ENCODE measurements at regions not wholly inside any gene's neighbourhood (a gene's known extent, or its start where the extent isn't known, plus 50 kb on each side); places are given as distances from the start of the nearest gene placed in this dataset.

DNA sequence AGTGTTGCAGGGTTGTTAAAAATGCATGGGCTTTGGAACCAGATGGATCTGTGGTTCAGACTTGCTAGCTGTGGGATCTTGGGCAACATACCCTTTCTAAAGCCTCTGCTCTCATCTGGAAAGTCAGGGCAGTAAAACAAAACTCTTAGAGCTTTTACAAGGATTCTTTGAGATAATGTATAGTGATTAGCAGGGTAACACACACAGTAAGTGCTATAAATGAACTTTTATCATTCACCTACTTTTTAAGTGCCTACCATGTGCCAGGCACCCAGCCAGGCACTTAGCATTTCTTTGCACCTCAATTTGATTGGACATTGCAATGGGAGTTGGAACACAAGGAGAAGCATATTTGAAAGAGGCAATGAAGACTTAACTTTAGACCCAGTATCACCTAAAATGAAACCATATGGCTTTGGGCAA, 208.6 kb upstream of the PAPPA start:
- CTCF ChIA-PET: interaction anchor here (0.6 to 3.4 kb wide), 18 partner anchors 8 to 355 kb away, joined by 3 to 20 read pairs (median 4); partner anchors contain the start of gene PAPPA
- peaks cover 56% of the 10 kb centered on the region for H3K4me1 ChIP-seq

DNA sequence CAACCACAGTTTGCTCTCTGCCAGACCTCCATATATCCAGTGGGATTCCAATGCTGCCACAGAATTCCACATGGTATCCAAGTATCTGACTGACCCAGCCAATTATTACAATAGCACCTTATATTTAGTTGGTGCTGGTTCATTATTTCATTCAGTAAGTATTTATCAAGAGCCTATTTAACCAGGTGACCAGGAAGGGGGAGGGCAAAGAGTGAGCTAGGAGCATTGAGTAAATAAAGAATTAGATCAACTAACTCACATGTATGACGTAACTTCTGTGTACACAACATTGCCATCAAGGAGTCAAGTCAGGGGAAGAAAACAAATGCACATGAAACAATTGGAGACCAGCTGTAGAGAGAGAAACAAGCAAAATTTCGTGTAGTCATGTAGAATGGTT, 207.1 kb upstream of the PAPPA start:
- Histone ChIP-seq H3K27ac (peak overlapping the region; percentile 96 to 99), H3K4me1 (peaks cover 57% of the 10 kb centered on the region), H3K4me2 (peak overlapping the region; percentile 65), H3K9me3 (peaks cover 42% of the 10 kb centered on the region), H3K4me3 (no peak overlapping the region)
- CTCF ChIA-PET: interaction anchor here (1.2 to 2.4 kb wide), 2 partner anchors 203 to 207 kb away, joined by 3 to 13 read pairs; partner anchors contain the start of gene PAPPA
- no peak for ATAC-seq
- POLR2A ChIA-PET: interaction anchor here (7.0 kb wide), 1 partner anchor 209 kb away, joined by 361 read pairs; the partner anchor contains the start of gene PAPPA
- peak; percentile 43 to 95 for DNase-seq (ENCODE audit: low read depth in 1 of 2, low spot score in 1 of 2)
- 3% methylated on average over 2 of the region's 2 CpGs for WGBS (ENCODE audit: missing lambda C conversion rate)
- FAIRE-seq: no peak
- TF ChIP-seq JUN (IDR thresholded peaks at IDR 0.05) (peak; percentile 87 to 99; a peak in 4 of 5 replicates), MYC (IDR thresholded peaks at IDR 0.05; ENCODE audit: borderline replicate concordance, low read length) (no peak), HOXB5 (CRISPR knock-in tag; IDR thresholded peaks at IDR 0.05) (0 out of 2 replicates have a peak, but pooled peaks have one; percentile 67), EP300 (IDR thresholded peaks at IDR 0.05) (peak; percentile 93 to 95; a peak in 4 of 5 replicates), RAD21 (conservative IDR thresholded peaks at IDR 0.05 in 1 of 2, IDR thresholded peaks at IDR 0.05 in 1 of 2) (peak in 1 of 2 experiments; percentile 15; a peak in 3 of 5 replicates), BHLHE40 (IDR thresholded peaks at IDR 0.05; ENCODE audit: low read depth, low read length) (peak; percentile 30; the same call in 1 of the 2 replicates), CEBPB (IDR thresholded peaks at IDR 0.05) (peak; percentile 90 to 91), TP53 (CRISPR knock-in tag; IDR thresholded peaks at IDR 0.05) (no peak), HOXA7 (CRISPR knock-in tag; IDR thresholded peaks at IDR 0.05) (peak; percentile 69), RARB (CRISPR knock-in tag; IDR thresholded peaks at IDR 0.05) (peak; percentile 73; the same call in 1 of the 2 replicates), EHMT2 (IDR thresholded peaks at IDR 0.05; ENCODE audit: low read depth) (no peak), KDM1A (IDR thresholded peaks at IDR 0.05; ENCODE audit: low read depth) (no peak), EHF (CRISPR knock-in tag; IDR thresholded peaks at IDR 0.05) (peak; percentile 74), CBX2 (IDR thresholded peaks at IDR 0.05; ENCODE audit: borderline replicate concordance, low read depth) (no peak)
- TF ChIP-seq, protein P1, sequence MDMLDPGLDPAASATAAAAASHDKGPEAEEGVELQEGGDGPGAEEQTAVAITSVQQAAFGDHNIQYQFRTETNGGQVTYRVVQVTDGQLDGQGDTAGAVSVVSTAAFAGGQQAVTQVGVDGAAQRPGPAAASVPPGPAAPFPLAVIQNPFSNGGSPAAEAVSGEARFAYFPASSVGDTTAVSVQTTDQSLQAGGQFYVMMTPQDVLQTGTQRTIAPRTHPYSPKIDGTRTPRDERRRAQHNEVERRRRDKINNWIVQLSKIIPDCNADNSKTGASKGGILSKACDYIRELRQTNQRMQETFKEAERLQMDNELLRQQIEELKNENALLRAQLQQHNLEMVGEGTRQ (IDR thresholded peaks at IDR 0.05): 0 out of 2 replicates have a peak, but pooled peaks have one; percentile 23
- TF ChIP-seq, protein P2, sequence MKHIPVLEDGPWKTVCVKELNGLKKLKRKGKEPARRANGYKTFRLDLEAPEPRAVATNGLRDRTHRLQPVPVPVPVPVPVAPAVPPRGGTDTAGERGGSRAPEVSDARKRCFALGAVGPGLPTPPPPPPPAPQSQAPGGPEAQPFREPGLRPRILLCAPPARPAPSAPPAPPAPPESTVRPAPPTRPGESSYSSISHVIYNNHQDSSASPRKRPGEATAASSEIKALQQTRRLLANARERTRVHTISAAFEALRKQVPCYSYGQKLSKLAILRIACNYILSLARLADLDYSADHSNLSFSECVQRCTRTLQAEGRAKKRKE (CRISPR knock-in tag; IDR thresholded peaks at IDR 0.05; ENCODE audit: low read depth): peak; percentile 82; the same call in 1 of the 2 replicates
- TF ChIP-seq, protein P3, sequence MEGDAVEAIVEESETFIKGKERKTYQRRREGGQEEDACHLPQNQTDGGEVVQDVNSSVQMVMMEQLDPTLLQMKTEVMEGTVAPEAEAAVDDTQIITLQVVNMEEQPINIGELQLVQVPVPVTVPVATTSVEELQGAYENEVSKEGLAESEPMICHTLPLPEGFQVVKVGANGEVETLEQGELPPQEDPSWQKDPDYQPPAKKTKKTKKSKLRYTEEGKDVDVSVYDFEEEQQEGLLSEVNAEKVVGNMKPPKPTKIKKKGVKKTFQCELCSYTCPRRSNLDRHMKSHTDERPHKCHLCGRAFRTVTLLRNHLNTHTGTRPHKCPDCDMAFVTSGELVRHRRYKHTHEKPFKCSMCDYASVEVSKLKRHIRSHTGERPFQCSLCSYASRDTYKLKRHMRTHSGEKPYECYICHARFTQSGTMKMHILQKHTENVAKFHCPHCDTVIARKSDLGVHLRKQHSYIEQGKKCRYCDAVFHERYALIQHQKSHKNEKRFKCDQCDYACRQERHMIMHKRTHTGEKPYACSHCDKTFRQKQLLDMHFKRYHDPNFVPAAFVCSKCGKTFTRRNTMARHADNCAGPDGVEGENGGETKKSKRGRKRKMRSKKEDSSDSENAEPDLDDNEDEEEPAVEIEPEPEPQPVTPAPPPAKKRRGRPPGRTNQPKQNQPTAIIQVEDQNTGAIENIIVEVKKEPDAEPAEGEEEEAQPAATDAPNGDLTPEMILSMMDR (IDR thresholded peaks at IDR 0.05): no peak
- TF ChIP-seq, protein P4, sequence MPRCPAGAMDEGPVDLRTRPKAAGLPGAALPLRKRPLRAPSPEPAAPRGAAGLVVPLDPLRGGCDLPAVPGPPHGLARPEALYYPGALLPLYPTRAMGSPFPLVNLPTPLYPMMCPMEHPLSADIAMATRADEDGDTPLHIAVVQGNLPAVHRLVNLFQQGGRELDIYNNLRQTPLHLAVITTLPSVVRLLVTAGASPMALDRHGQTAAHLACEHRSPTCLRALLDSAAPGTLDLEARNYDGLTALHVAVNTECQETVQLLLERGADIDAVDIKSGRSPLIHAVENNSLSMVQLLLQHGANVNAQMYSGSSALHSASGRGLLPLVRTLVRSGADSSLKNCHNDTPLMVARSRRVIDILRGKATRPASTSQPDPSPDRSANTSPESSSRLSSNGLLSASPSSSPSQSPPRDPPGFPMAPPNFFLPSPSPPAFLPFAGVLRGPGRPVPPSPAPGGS (IDR thresholded peaks at IDR 0.05): peak; percentile 93; the same call in 1 of the 3 replicates
- TF ChIP-seq, protein P5, sequence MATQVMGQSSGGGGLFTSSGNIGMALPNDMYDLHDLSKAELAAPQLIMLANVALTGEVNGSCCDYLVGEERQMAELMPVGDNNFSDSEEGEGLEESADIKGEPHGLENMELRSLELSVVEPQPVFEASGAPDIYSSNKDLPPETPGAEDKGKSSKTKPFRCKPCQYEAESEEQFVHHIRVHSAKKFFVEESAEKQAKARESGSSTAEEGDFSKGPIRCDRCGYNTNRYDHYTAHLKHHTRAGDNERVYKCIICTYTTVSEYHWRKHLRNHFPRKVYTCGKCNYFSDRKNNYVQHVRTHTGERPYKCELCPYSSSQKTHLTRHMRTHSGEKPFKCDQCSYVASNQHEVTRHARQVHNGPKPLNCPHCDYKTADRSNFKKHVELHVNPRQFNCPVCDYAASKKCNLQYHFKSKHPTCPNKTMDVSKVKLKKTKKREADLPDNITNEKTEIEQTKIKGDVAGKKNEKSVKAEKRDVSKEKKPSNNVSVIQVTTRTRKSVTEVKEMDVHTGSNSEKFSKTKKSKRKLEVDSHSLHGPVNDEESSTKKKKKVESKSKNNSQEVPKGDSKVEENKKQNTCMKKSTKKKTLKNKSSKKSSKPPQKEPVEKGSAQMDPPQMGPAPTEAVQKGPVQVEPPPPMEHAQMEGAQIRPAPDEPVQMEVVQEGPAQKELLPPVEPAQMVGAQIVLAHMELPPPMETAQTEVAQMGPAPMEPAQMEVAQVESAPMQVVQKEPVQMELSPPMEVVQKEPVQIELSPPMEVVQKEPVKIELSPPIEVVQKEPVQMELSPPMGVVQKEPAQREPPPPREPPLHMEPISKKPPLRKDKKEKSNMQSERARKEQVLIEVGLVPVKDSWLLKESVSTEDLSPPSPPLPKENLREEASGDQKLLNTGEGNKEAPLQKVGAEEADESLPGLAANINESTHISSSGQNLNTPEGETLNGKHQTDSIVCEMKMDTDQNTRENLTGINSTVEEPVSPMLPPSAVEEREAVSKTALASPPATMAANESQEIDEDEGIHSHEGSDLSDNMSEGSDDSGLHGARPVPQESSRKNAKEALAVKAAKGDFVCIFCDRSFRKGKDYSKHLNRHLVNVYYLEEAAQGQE (IDR thresholded peaks at IDR 0.05): no peak

More for the DNA sequence above, 208.6 kb upstream of the PAPPA start:
- H3K27ac ChIP-seq: peak overlapping the region; percentile 95 to 99
- H3K4me2 ChIP-seq: peak overlapping the region; percentile 65
- H3K4me3 ChIP-seq: no peak overlapping the region
- POLR2A ChIA-PET: interaction anchor here (0.6 to 7.0 kb wide), 25 partner anchors 8 to 366 kb away, joined by 3 to 361 read pairs (median 6); partner anchors contain the start of gene PAPPA
- peak; percentile 18 for TF ChIP-seq HOXA7 (CRISPR knock-in tag; IDR thresholded peaks at IDR 0.05)
- TF ChIP-seq TFCP2L1 (CRISPR knock-in tag; IDR thresholded peaks at IDR 0.05): 0 out of 2 replicates have a peak, but pooled peaks have one; percentile 91
- peak; percentile 24; the same call in 1 of the 2 replicates for TF ChIP-seq HOXB5 (CRISPR knock-in tag; IDR thresholded peaks at IDR 0.05)
- TF ChIP-seq, protein P6, sequence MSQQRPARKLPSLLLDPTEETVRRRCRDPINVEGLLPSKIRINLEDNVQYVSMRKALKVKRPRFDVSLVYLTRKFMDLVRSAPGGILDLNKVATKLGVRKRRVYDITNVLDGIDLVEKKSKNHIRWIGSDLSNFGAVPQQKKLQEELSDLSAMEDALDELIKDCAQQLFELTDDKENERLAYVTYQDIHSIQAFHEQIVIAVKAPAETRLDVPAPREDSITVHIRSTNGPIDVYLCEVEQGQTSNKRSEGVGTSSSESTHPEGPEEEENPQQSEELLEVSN (IDR thresholded peaks at IDR 0.05; ENCODE audit: borderline replicate concordance, low read depth): no peak
- TF ChIP-seq CHD2 (IDR thresholded peaks at IDR 0.05; ENCODE audit: low read length, partially characterized antibody): no peak
- TF ChIP-seq TP53 (CRISPR knock-in tag; IDR thresholded peaks at IDR 0.05): peak; percentile 75; the same call in 1 of the 2 replicates
- TF ChIP-seq MAFK (IDR thresholded peaks at IDR 0.05; ENCODE audit: partially characterized antibody): no peak
- TF ChIP-seq HOXB13 (CRISPR knock-in tag; IDR thresholded peaks at IDR 0.05; ENCODE audit: low read depth): peak; percentile 90
- TF ChIP-seq HEYL (CRISPR knock-in tag; IDR thresholded peaks at IDR 0.05): peak; percentile 92; the same call in 1 of the 2 replicates
- peak; percentile 87 for TF ChIP-seq ZSCAN20 (CRISPR knock-in tag; IDR thresholded peaks at IDR 0.05)
- peak; percentile 71; the same call in 1 of the 2 replicates for TF ChIP-seq RARB (CRISPR knock-in tag; IDR thresholded peaks at IDR 0.05)
- TF ChIP-seq, protein P2 (CRISPR knock-in tag; IDR thresholded peaks at IDR 0.05; ENCODE audit: low read depth): peak; percentile 42; the same call in 1 of the 2 replicates
- peaks cover 50% of the 10 kb centered on the region for H3K9me3 ChIP-seq
- ATAC-seq (peak; percentile 61 to 65), DNase-seq (ENCODE audit: low read depth in 1 of 2, low spot score in 1 of 2) (peak; percentile 38 to 76), FAIRE-seq (peak; percentile 51)
